Cardiac muscle cell (in vitro differentiated cells and primary cell): ENCODE measurements at regions not wholly inside any gene's neighbourhood (a gene's known extent, or its start where the extent isn't known, plus 50 kb on each side); places are given as distances from the start of the nearest gene placed in this dataset.

Source experiments
- DNase-seq, 2 donors: peaks; one replicate each; pipeline versions ENCODE4 v3.0.0 to v3.0.0-alpha.2; 2010 to 2017; ENCODE audit warnings: low read depth in 1 of 2, low spot score in 1 of 2
- H3K27ac ChIP-seq: fragments of 200-600 bp; sonication (generic); 2 replicates; pipeline ENCODE4 v1.5.1; 2016
- H3K27me3 ChIP-seq: fragments of 200-600 bp; sonication (generic); 2 replicates; pipeline ENCODE4 v1.6.0; 2016; ENCODE audit warnings: control low read depth
- H3K36me3 ChIP-seq: fragments of 200-600 bp; sonication (generic); 2 replicates; pipeline ENCODE4 v1.5.1; 2016; ENCODE audit warnings: control low read depth
- H3K4me1 ChIP-seq: fragments of 200-600 bp; sonication (generic); 2 replicates; pipeline ENCODE4 v1.8.1; 2017; ENCODE audit warnings: low read depth, mild to moderate bottlenecking, mixed run types
- H3K4me3 ChIP-seq: fragments of 200-600 bp; sonication (generic); 2 replicates; pipeline ENCODE4 v1.5.1; 2016; ENCODE audit warnings: mild to moderate bottlenecking
- H3K9me3 ChIP-seq: fragments of 200-600 bp; sonication (generic); 2 replicates; pipeline ENCODE4 v1.5.1; 2017; ENCODE audit warnings: low read depth, mild to moderate bottlenecking, control low read depth
- CTCF ChIP-seq: IDR thresholded peaks from 2 replicates; pipeline ENCODE4 v1.5.1; 2012; ENCODE audit warnings: low read depth, mild to moderate bottlenecking, low read length

DNA sequence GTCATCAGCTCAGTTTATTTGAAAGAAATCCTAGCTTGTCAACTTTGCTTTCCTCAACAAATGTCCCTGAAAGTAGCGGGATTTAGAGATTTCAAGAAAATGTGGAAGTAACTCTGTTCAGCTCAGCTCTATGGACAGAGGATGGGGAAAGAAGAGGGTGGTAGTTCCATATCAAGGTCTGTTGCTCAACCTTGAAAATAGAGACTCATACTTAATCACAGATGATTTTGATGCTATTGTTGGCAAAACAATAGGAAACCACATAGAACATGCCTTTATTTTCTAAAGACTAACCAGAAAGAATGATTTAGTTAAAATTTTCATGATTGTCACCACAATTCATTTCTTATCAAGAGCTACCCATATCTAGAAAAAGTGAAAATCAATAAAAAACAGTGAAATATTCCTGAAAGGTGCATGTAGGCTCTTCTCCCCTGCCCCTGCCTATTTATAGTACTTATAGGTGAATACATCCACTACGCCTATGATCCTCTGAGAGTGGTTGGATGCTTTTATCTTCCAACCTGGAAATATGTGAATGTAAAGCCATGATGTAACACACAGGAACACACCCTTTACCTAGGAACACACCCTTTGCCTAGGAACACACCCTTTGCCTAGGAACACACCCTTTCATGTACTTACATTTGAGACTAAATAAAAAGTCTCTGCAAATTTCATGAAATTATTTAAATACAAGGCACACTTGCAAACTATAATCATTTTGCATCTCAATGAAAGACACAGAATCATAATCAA, 65.8 kb downstream of the ETAA1 start:
- H3K4me3 ChIP-seq = no peak overlapping the region
- no peaks in the 10 kb centered on the region for H3K9me3 ChIP-seq
- TF ChIP-seq CTCF = no peak
- H3K4me1 ChIP-seq = no peaks in the 10 kb centered on the region
- peak in 1 of 2 donors; percentile 12 for DNase-seq
- no peak overlapping the region for H3K27ac ChIP-seq
- H3K27me3 ChIP-seq = no peaks in the 10 kb centered on the region
- H3K36me3 ChIP-seq = no peaks in the 10 kb centered on the region

DNA sequence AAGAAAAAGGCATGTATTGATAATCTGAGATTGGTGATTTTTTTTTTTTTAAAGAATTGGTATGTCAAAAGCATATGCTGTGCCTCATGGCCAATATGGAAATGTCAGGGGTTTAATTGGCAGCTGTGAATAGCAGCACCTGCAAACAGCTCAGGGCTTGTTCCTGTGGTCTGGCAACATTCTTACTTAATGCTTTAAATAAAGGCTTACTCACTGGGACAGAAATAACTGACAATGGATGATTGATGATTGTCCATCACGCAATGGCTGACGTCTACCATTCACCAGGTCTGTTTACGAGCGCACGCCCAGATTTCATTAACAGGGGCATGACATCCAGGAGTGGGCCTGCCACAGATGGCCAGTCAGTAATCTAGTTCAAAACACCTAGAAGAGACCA, 66.7 kb downstream of the ETAA1 start:
- H3K36me3 ChIP-seq = no peaks in the 10 kb centered on the region
- H3K9me3 ChIP-seq = no peaks in the 10 kb centered on the region
- DNase-seq = no peak
- no peak overlapping the region for H3K4me3 ChIP-seq
- H3K27me3 ChIP-seq = no peaks in the 10 kb centered on the region
- no peak overlapping the region for H3K27ac ChIP-seq
- no peak for TF ChIP-seq CTCF
- no peaks in the 10 kb centered on the region for H3K4me1 ChIP-seq

DNA sequence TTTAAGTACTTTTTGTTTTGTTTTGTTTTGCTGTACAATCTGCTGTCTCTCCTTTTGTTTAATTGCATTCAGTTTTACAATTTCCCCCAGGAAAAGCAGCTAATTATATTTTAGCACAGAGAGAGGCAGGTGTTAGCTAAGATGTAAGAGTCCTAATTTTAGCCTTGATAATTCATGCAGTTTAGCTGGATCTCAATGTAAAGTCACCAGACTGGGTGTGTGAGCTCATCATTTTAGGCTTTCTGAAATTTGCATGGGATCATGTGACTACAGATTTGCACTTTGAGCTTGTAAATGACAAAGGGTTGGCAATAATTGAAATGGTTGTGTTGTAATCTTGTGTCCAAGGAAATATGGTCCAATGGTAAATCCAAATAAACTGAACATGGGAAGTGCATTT, 68.5 kb downstream of the ETAA1 start:
- Histone ChIP-seq H3K36me3 (no peaks in the 10 kb centered on the region), H3K4me3 (no peak overlapping the region), H3K27ac (no peak overlapping the region), H3K9me3 (no peaks in the 10 kb centered on the region), H3K4me1 (no peaks in the 10 kb centered on the region), H3K27me3 (no peaks in the 10 kb centered on the region)
- no peak for DNase-seq
- no peak for TF ChIP-seq CTCF

- Histone ChIP-seq H3K4me1 (no peaks in the 10 kb centered on the region), H3K4me3 (no peak overlapping the region), H3K27ac (no peak overlapping the region), H3K27me3 (no peaks in the 10 kb centered on the region), H3K9me3 (no peaks in the 10 kb centered on the region), H3K36me3 (no peaks in the 10 kb centered on the region)
- DNase-seq = no peak
- no peak for TF ChIP-seq CTCF
Observed at GRCh38 chr2:67466734-67467133, 69.6 kb downstream of the ETAA1 start.

GRCh38 chr2:67471681-67472080, 74.5 kb downstream of the ETAA1 start:
- Histone ChIP-seq H3K4me1 (no peaks in the 10 kb centered on the region), H3K36me3 (no peaks in the 10 kb centered on the region), H3K27me3 (no peaks in the 10 kb centered on the region), H3K9me3 (no peaks in the 10 kb centered on the region), H3K4me3 (no peak overlapping the region), H3K27ac (no peak overlapping the region)
- TF ChIP-seq CTCF = no peak
- peak in 1 of 2 donors; percentile 6 for DNase-seq
